ENCODE measurements at regions not wholly inside any gene's neighbourhood (a gene's known extent, or its start where the extent isn't known, plus 50 kb on each side); places are given as distances from the start of the nearest gene placed in this dataset.

DNA sequence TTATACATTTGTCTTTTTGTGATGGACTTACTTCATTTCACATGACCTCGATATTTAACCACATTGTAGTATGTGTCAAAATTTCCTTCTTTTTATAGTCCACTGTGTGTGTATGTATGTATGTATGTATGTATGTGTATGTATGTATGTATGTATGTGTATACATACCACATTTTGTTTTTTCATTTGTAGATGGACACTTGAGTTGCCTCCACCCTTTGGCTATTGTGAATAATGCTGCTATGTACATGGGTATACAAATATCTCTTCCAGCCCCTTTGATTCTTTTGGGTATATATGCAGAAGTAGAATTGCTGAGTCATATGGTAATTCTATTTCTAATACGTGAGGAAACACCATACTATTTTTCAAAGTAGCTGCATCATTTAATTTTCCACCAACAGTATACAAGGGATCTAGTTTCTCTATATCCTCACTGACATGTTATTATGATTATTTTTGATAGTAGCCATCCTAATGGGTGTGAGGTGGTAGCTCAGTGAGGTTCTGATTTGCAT lies 228.2 kb downstream of the OPA1 start:
- TF ChIP-seq CTCF (conservative IDR thresholded peaks at IDR 0.05; ENCODE audit: low read length): no peak
- TF ChIP-seq EZH2phosphoT487 (IDR thresholded peaks at IDR 0.05; ENCODE audit: borderline replicate concordance): no peak
